IgD-negative memory B cell (primary cell): ENCODE measurements at regions not wholly inside any gene's neighbourhood (a gene's known extent, or its start where the extent isn't known, plus 50 kb on each side); places are given as distances from the start of the nearest gene placed in this dataset.
"Not testable (repeated sequence)": the region's sequence is repeated elsewhere in the genome, so short reads cannot be mapped to it uniquely, and the experiment has no call there.

Source experiments
- H3K27ac Mint-ChIP-seq, 3 donors: one replicate each; pipeline ENCODE4 v1.8.0; 2020 to 2022; ENCODE audit warnings: mild to moderate bottlenecking in 3 of 3, mixed read lengths in 3 of 3, moderate library complexity in 1 of 3
- H3K27me3 Mint-ChIP-seq: one replicate; pipeline ENCODE4 v1.8.0; 2021; ENCODE audit warnings: mixed read lengths
- H3K36me3 Mint-ChIP-seq: one replicate; pipeline ENCODE4 v1.8.0; 2020; ENCODE audit warnings: mild to moderate bottlenecking, mixed read lengths
- H3K4me1 Mint-ChIP-seq, 3 donors: one replicate each; pipeline ENCODE4 v1.8.0; 2020 to 2022; ENCODE audit warnings: mixed read lengths in 3 of 3, mild to moderate bottlenecking in 1 of 3
- H3K4me3 Mint-ChIP-seq, 4 donors: one replicate each; pipeline ENCODE4 v1.8.0; 2020 to 2022; ENCODE audit warnings: mild to moderate bottlenecking in 4 of 4, mixed read lengths in 4 of 4, moderate library complexity in 3 of 4
- H3K9me3 Mint-ChIP-seq, 3 donors: one replicate each; pipeline ENCODE4 v1.8.0; 2020 to 2021; ENCODE audit warnings: mixed read lengths in 3 of 3, mild to moderate bottlenecking in 1 of 3

- Mint-ChIP-seq H3K4me1 (no peaks in the 10 kb centered on the region), H3K4me3 (no peak overlapping the region), H3K9me3 (peaks cover 4 to 7% (median 5%) of the 10 kb centered on the region in 3 donors), H3K36me3 (peaks cover 2% of the 10 kb centered on the region), H3K27ac (no peak overlapping the region), H3K27me3 (peaks cover under 1% of the 10 kb centered on the region)
Observed at GRCh38 chr9:2375114-2375513, 246.5 kb upstream of the VLDLR start.

GRCh38 chr9:2377117-2377516, 244.5 kb upstream of the VLDLR start:
- Mint-ChIP-seq H3K36me3 (no peaks in the 10 kb centered on the region), H3K9me3 (peaks cover 5 to 6% (median 5%) of the 10 kb centered on the region in 3 donors), H3K4me1 (no peaks in the 10 kb centered on the region), H3K4me3 (no peak overlapping the region), H3K27ac (no peak overlapping the region), H3K27me3 (peaks cover 2% of the 10 kb centered on the region)

GRCh38 chr9:2377834-2378233, 243.8 kb upstream of the VLDLR start:
- Mint-ChIP-seq H3K4me3 (no peak overlapping the region), H3K27ac (no peak overlapping the region), H3K9me3 (peaks cover 5 to 6% (median 5%) of the 10 kb centered on the region in 3 donors), H3K4me1 (no peaks in the 10 kb centered on the region), H3K27me3 (peaks cover 2% of the 10 kb centered on the region), H3K36me3 (no peaks in the 10 kb centered on the region)

GRCh38 chr9:2378266-2378665, 243.3 kb upstream of the VLDLR start:
- Mint-ChIP-seq H3K4me1 (no peaks in the 10 kb centered on the region), H3K4me3 (no peak overlapping the region), H3K9me3 (peaks cover 5 to 7% (median 5%) of the 10 kb centered on the region in 3 donors), H3K27me3 (peaks cover 4% of the 10 kb centered on the region), H3K36me3 (no peaks in the 10 kb centered on the region), H3K27ac (no peak overlapping the region)

- no peaks in the 10 kb centered on the region for H3K36me3 Mint-ChIP-seq
- no peak overlapping the region for H3K27ac Mint-ChIP-seq
- H3K4me1 Mint-ChIP-seq = no peaks in the 10 kb centered on the region
- no peak overlapping the region for H3K4me3 Mint-ChIP-seq
- H3K27me3 Mint-ChIP-seq = peaks cover 5% of the 10 kb centered on the region
- peaks cover under 1 to 6% (median 2%) of the 10 kb centered on the region in 3 donors for H3K9me3 Mint-ChIP-seq
Observed at GRCh38 chr9:2378816-2379215, 242.8 kb upstream of the VLDLR start.

- Mint-ChIP-seq H3K27ac (no peak overlapping the region), H3K4me3 (no peak overlapping the region), H3K9me3 (peaks cover 0 to 4% (median 3%) of the 10 kb centered on the region in 3 donors)
Observed at GRCh38 chr9:2384741-2385140, 236.8 kb upstream of the VLDLR start.

GRCh38 chr9:2385746-2386145, 235.8 kb upstream of the VLDLR start:
- no peaks in the 10 kb centered on the region for H3K4me1 Mint-ChIP-seq
- no peak overlapping the region for H3K27ac Mint-ChIP-seq
- H3K36me3 Mint-ChIP-seq = no peaks in the 10 kb centered on the region
- peaks cover 0 to 3% (median 3%) of the 10 kb centered on the region in 3 donors for H3K9me3 Mint-ChIP-seq
- H3K4me3 Mint-ChIP-seq = no peak overlapping the region
- H3K27me3 Mint-ChIP-seq = peaks cover 3% of the 10 kb centered on the region

More at GRCh38 chr9:2384741-2385140, 236.8 kb upstream of the VLDLR start:
- Mint-ChIP-seq H3K27me3 (peaks cover 5% of the 10 kb centered on the region), H3K4me1 (no peaks in the 10 kb centered on the region), H3K36me3 (no peaks in the 10 kb centered on the region)

GRCh38 chr9:2386566-2386965, 235.0 kb upstream of the VLDLR start:
- H3K4me1 Mint-ChIP-seq = no peaks in the 10 kb centered on the region
- peaks cover 0 to 3% (median 3%) of the 10 kb centered on the region in 3 donors for H3K9me3 Mint-ChIP-seq
- H3K4me3 Mint-ChIP-seq = no peak overlapping the region
- H3K36me3 Mint-ChIP-seq = no peaks in the 10 kb centered on the region
- no peak overlapping the region for H3K27ac Mint-ChIP-seq
- H3K27me3 Mint-ChIP-seq = peaks cover 3% of the 10 kb centered on the region

- Mint-ChIP-seq H3K9me3 (peaks cover 0 to 3% (median 3%) of the 10 kb centered on the region in 3 donors), H3K27ac (no peak overlapping the region), H3K4me3 (no peak overlapping the region), H3K36me3 (no peaks in the 10 kb centered on the region), H3K27me3 (peaks cover 3% of the 10 kb centered on the region), H3K4me1 (no peaks in the 10 kb centered on the region)
Observed at GRCh38 chr9:2387166-2387565, 234.4 kb upstream of the VLDLR start.

GRCh38 chr9:2389404-2389803, 232.2 kb upstream of the VLDLR start:
- Mint-ChIP-seq H3K36me3 (no peaks in the 10 kb centered on the region), H3K27ac (no peak overlapping the region), H3K4me1 (no peaks in the 10 kb centered on the region), H3K9me3 (peaks cover 0 to 3% (median 0%) of the 10 kb centered on the region in 3 donors), H3K27me3 (no peaks in the 10 kb centered on the region), H3K4me3 (no peak overlapping the region)

- no peak overlapping the region for H3K27ac Mint-ChIP-seq
- no peaks in the 10 kb centered on the region for H3K27me3 Mint-ChIP-seq
- peaks cover 0 to 3% (median 0%) of the 10 kb centered on the region in 3 donors for H3K9me3 Mint-ChIP-seq
- H3K36me3 Mint-ChIP-seq = no peaks in the 10 kb centered on the region
- H3K4me1 Mint-ChIP-seq = no peaks in the 10 kb centered on the region
- no peak overlapping the region for H3K4me3 Mint-ChIP-seq
Observed at GRCh38 chr9:2390028-2390427, 231.6 kb upstream of the VLDLR start.

GRCh38 chr9:2391509-2392132, 230.0 kb upstream of the VLDLR start:
- not testable (repeated sequence) for H3K9me3 Mint-ChIP-seq, H3K36me3 Mint-ChIP-seq, H3K27ac Mint-ChIP-seq, H3K27me3 Mint-ChIP-seq, H3K4me1 Mint-ChIP-seq, H3K4me3 Mint-ChIP-seq

GRCh38 chr9:2394087-2394741, 227.4 kb upstream of the VLDLR start:
- not testable (repeated sequence) for H3K27me3 Mint-ChIP-seq, H3K36me3 Mint-ChIP-seq, H3K27ac Mint-ChIP-seq, H3K4me1 Mint-ChIP-seq, H3K4me3 Mint-ChIP-seq
- peaks cover 0 to 12% (median under 1%) of the 10 kb centered on the region in 3 donors for H3K9me3 Mint-ChIP-seq

GRCh38 chr9:2395814-2396612, 225.6 kb upstream of the VLDLR start:
- Mint-ChIP-seq H3K9me3 (peaks cover 2 to 16% (median 5%) of the 10 kb centered on the region in 3 donors), H3K4me1 (no peaks in the 10 kb centered on the region), H3K27ac (no peak overlapping the region), H3K4me3 (no peak overlapping the region), H3K27me3 (peaks cover 2% of the 10 kb centered on the region), H3K36me3 (no peaks in the 10 kb centered on the region)

- Mint-ChIP-seq H3K4me3 (no peak overlapping the region), H3K36me3 (no peaks in the 10 kb centered on the region), H3K27me3 (peaks cover 2% of the 10 kb centered on the region), H3K27ac (no peak overlapping the region), H3K4me1 (no peaks in the 10 kb centered on the region), H3K9me3 (peaks cover 2 to 16% (median 5%) of the 10 kb centered on the region in 3 donors)
Observed at GRCh38 chr9:2396622-2397285, 224.8 kb upstream of the VLDLR start.
